K562 (cell line): ENCODE measurements at regions not wholly inside any gene's neighbourhood (a gene's known extent, or its start where the extent isn't known, plus 50 kb on each side); places are given as distances from the start of the nearest gene placed in this dataset.

Source experiments
- CHD7 ChIP-seq: fragments of 200-600 bp; sonication (generic); IDR thresholded peaks from one replicate; pipeline ENCODE4 v1.6.1; 2012; ENCODE audit warnings: mild to moderate bottlenecking, low read depth, low read length, inconsistent platforms
- DNMT1 ChIP-seq: fragments of 450-650 bp; IDR thresholded peaks from 2 replicates; pipeline ENCODE4 v1.6.1; 2016; ENCODE audit warnings: antibody characterized with exemption, mild to moderate bottlenecking
- FIP1L1 ChIP-seq: fragments of 200-400 bp; formaldehyde crosslinking; IDR thresholded peaks from 2 replicates; pipeline ENCODE4 v1.6.1; 2018; ENCODE audit warnings: mild to moderate bottlenecking, low read depth, low read length; ENCODE audit not compliant: poor library complexity, severe bottlenecking
- MEF2A ChIP-seq: IDR thresholded peaks from 2 replicates; pipeline ENCODE4 v1.6.1; 2011; ENCODE audit warnings: low read depth, mild to moderate bottlenecking, low read length, moderate library complexity; ENCODE audit not compliant: control insufficient read depth
- SMAD4 ChIP-seq: fragments of 250-450 bp; sonication (Bioruptor Pico); conservative IDR thresholded peaks from 2 replicates; pipeline ENCODE4 v1.8.0; 2021; ENCODE audit warnings: inconsistent platforms, mild to moderate bottlenecking, moderate library complexity
- SMARCC2 ChIP-seq: fragments of 450-650 bp; IDR thresholded peaks from 2 replicates; pipeline ENCODE4 v1.6.1; 2017; ENCODE audit warnings: antibody characterized with exemption, moderate library complexity, mild to moderate bottlenecking, low read depth
- SNRNP70 ChIP-seq: fragments of 200-400 bp; formaldehyde crosslinking; optimal IDR thresholded peaks from 2 replicates; pipeline ENCODE3; 2017; ENCODE audit warnings: low read depth, low read length
- TBP ChIP-seq: optimal IDR thresholded peaks from 2 replicates; pipeline ENCODE3; 2011; ENCODE audit warnings: low read depth, low read length, improper control_type of control experiment
- USF1 ChIP-seq: sonication (generic); formaldehyde crosslinking; IDR thresholded peaks from 2 replicates; pipeline ENCODE4 v1.9.0; 2022; ENCODE audit warnings: mild to moderate bottlenecking, missing genetic modification reagents
- ZNF217 ChIP-seq: sonication (generic); formaldehyde crosslinking; IDR thresholded peaks from 2 replicates; pipeline ENCODE4 v1.8.0; 2022; ENCODE audit warnings: mild to moderate bottlenecking, missing genetic modification reagents
- ZSCAN29 ChIP-seq: fragments of 450-650 bp; IDR thresholded peaks from 2 replicates; pipeline ENCODE4 v1.6.1; 2017

- TF ChIP-seq CHD7 (no peak), ZSCAN29 (no peak), MEF2A (no peak), USF1 (CRISPR knock-in tag) (no peak), SMAD4 (CRISPR knock-in tag) (no peak), FIP1L1 (no peak), SNRNP70 (no peak), TBP (no peak), DNMT1 (no peak), ZNF217 (CRISPR knock-in tag) (no peak), SMARCC2 (no peak)
Measured at GRCh38 chr1:81008293-81008692, 792.4 kb upstream of the ADGRL2 start (continued).
